Activated CD8-positive, alpha-beta T cell treated with anti-CD3 and anti-CD28 coated beads, Interleukin-2, amount 10 ng/mL, durations not matched to agents 7 days and 5 days (primary cell): ENCODE measurements at regions not wholly inside any gene's neighbourhood (a gene's known extent, or its start where the extent isn't known, plus 50 kb on each side); places are given as distances from the start of the nearest gene placed in this dataset.
"Not testable (repeated sequence)": the region's sequence is repeated elsewhere in the genome, so short reads cannot be mapped to it uniquely, and the experiment has no call there.

Experiments
- ATAC-seq: fragments of 150-1000 bp; cut with Tn5 transposase; one replicate; pipeline ENCODE4 v1.10.0; 2021; ENCODE audit warnings: moderate library complexity
- CTCF ChIA-PET: fragments of 350-600 bp; sonication (Branson Sonifier 250); formaldehyde crosslinking; loops from one replicate; lab custom pipeline; 2021; ENCODE audit warnings: antibody characterized with exemption; lab: Charles Lee
- POLR2A ChIA-PET: fragments of 350-600 bp; sonication (Branson Sonifier 250); formaldehyde crosslinking; loops from one replicate; lab custom pipeline; 2021; ENCODE audit warnings: antibody characterized with exemption; lab: Charles Lee
- DNase-seq: peaks from one replicate; pipeline ENCODE4 v3.0.0-alpha.2; 2020
- H3K27ac Mint-ChIP-seq: one replicate; pipeline ENCODE4 v1.8.0; 2021; ENCODE audit warnings: mild to moderate bottlenecking, mixed read lengths
- H3K27me3 Mint-ChIP-seq: one replicate; pipeline ENCODE4 v1.8.0; 2021; ENCODE audit warnings: low read depth, mixed read lengths
- H3K36me3 Mint-ChIP-seq: one replicate; pipeline ENCODE4 v1.8.0; 2021; ENCODE audit warnings: low read depth, mixed read lengths
- H3K4me1 Mint-ChIP-seq: one replicate; pipeline ENCODE4 v1.8.0; 2021; ENCODE audit warnings: low read depth, mixed read lengths
- H3K4me3 Mint-ChIP-seq: one replicate; pipeline ENCODE4 v1.8.0; 2021; ENCODE audit warnings: mild to moderate bottlenecking, mixed read lengths
- H3K9me3 Mint-ChIP-seq: one replicate; pipeline ENCODE4 v1.8.0; 2022; ENCODE audit warnings: mixed read lengths; ENCODE audit not compliant: insufficient read depth

DNA sequence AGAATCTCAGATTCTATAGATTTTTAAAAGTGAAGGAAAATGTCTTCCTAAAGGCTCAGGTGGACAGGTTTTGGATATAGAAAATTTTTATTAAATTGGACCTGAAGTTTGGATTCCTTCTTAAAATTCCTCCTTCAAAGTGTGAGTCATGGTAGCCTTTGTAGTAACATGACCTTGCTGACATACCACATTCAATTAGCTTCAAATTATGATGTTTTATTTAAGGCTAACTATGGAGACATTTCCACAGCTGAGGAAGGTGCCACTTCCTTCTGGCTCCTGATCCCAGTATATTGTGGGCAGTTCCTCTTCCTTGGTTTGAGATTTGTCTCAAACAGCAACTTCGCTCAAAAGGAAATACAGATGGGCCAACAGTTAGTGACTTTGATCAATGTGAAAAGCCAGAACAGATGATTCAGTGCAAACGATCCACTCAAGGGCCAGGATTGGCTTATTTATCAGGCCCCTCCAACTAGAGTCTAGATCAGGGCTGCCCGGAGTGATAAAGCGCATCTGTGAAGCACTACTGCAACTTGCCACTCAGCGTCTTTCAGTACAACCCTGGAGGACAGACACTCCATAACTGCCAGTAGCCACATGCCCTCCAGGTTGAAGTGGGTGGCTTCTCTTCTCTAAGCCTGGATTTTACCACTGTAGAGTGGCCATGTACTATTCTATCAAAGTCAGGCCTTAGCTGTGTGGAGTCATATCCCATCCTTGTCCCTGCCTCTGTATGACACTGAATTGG lies 573.5 kb downstream of the KIF20B start:
- Mint-ChIP-seq H3K27me3 (no peaks in the 10 kb centered on the region), H3K27ac (no peak overlapping the region), H3K36me3 (no peaks in the 10 kb centered on the region), H3K4me3 (no peak overlapping the region), H3K4me1 (no peaks in the 10 kb centered on the region), H3K9me3 (no peaks in the 10 kb centered on the region)
- ChIA-PET CTCF (no interaction called here), POLR2A (no interaction called here)
- no peak for ATAC-seq
- DNase-seq, result no peak

DNA sequence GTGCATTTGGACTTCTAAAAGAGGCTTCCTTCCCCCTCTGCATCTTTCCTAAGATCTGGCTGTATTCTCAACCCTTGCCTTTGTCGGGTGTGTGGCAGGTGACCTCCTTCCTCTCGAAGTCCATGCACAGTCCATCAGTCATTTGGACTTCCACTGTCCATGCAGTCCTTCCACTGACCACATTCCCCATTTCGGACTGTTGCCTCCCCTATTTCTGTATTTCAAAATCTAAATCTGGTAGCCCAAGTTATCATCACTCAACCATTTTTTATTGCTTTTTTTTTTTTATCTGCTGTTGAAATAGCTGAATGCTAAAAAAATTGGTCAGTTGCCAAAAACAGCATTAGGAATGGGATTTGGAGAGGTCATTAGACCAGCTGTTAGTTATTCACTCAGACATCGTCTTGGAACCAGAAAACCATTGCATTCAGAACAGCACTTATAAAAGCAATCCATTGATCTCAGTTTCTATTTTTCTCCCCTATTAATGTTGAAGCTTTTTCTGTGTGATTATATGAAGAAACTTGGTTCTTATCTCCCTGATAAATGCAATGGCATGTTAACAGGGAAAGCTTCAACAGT lies 575.6 kb downstream of the KIF20B start:
- POLR2A ChIA-PET, result no interaction called here
- ATAC-seq (no peak), DNase-seq (no peak)
- H3K4me1 Mint-ChIP-seq, result no peaks in the 10 kb centered on the region
- H3K9me3 Mint-ChIP-seq, result no peaks in the 10 kb centered on the region
- no peaks in the 10 kb centered on the region for H3K36me3 Mint-ChIP-seq
- H3K4me3 Mint-ChIP-seq, result no peak overlapping the region
- CTCF ChIA-PET, result no interaction called here
- H3K27ac Mint-ChIP-seq, result no peak overlapping the region
- H3K27me3 Mint-ChIP-seq, result no peaks in the 10 kb centered on the region

DNA sequence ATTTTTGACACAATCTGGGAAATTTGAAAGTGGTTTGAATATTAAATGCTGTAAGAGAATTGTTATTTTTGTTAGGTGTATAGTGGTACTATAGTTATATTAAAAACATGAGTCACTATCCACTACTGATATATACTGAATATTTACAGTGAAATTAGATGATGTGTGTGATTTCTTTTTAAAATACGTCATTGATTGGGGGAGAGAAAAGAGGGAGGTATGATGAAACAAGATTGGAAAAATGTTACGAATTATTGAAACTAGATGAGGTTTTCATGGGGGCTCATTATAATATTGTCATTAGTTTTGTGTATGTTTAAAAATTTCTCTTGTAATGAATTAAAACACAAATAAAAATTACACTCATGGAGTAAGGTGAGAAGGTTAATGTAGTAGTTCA lies 571.4 kb downstream of the HTR7 start:
- H3K36me3 Mint-ChIP-seq, result no peaks in the 10 kb centered on the region
- H3K4me1 Mint-ChIP-seq, result no peaks in the 10 kb centered on the region
- DNase-seq, result no peak
- ATAC-seq, result no peak
- no peaks in the 10 kb centered on the region for H3K9me3 Mint-ChIP-seq
- H3K27ac Mint-ChIP-seq, result no peak overlapping the region
- POLR2A ChIA-PET, result no interaction called here
- no peaks in the 10 kb centered on the region for H3K27me3 Mint-ChIP-seq
- CTCF ChIA-PET, result no interaction called here
- no peak overlapping the region for H3K4me3 Mint-ChIP-seq

DNA sequence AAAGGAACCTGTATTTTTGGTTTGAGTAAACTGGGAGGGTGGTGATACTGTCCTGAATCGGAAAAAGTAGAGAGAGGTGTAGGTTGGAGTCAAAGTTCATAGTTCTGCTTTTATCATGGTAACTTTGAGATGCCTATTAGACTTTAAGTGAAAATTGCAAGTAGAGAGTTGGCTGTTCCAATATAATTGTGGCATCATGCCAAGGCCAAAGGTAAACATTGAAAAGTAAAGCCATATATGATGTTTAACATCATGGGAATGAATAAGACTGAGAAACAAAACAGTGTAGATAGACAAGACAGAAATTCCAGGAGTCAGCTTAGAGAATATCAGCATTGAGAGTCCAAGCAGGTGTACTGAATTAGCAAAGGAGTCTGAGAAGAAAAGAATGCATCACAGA lies 570.9 kb downstream of the HTR7 start:
- H3K4me3 Mint-ChIP-seq, result no peak overlapping the region
- ChIA-PET POLR2A (no interaction called here), CTCF (no interaction called here)
- H3K9me3 Mint-ChIP-seq, result no peaks in the 10 kb centered on the region
- no peaks in the 10 kb centered on the region for H3K36me3 Mint-ChIP-seq
- H3K27ac Mint-ChIP-seq, result no peak overlapping the region
- H3K4me1 Mint-ChIP-seq, result no peaks in the 10 kb centered on the region
- no peak for DNase-seq
- no peaks in the 10 kb centered on the region for H3K27me3 Mint-ChIP-seq
- ATAC-seq, result no peak

GRCh38 chr10:90288391-90288933 lies 569.4 kb downstream of the HTR7 start:
- ChIA-PET CTCF (interaction anchor here (0.7 kb wide), 1 partner anchor 274 kb away, joined by 3 read pairs; no protein-coding TSS in a partner anchor), POLR2A (no interaction called here)
- ATAC-seq (no peak), DNase-seq (no peak)
- H3K27me3 Mint-ChIP-seq, result no peaks in the 10 kb centered on the region
- no peaks in the 10 kb centered on the region for H3K4me1 Mint-ChIP-seq
- no peak overlapping the region for H3K27ac Mint-ChIP-seq
- H3K36me3 Mint-ChIP-seq, result no peaks in the 10 kb centered on the region
- H3K9me3 Mint-ChIP-seq, result no peaks in the 10 kb centered on the region
- H3K4me3 Mint-ChIP-seq, result no peak overlapping the region

DNA sequence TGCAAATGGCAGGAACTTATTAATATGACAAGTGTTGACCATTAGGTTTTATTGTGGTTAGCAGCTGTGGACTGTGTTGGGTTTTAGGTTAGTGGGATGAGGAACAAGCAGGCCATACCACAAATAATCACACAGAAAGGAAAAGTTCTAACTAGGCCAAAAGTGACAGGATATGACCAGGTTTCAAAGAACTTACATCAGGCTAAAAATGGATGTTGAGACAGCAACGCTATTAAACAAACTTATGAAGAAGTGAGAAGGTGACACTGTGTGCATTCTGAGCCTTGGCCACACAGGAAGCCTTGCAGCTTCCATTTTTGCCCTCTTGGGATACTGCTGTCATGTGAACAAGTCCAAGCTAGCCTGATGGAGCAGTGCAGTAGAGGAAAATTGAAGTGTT lies 568.8 kb downstream of the HTR7 start:
- H3K27me3 Mint-ChIP-seq, result no peaks in the 10 kb centered on the region
- ChIA-PET CTCF (no interaction called here), POLR2A (no interaction called here)
- ATAC-seq (no peak), DNase-seq (no peak)
- H3K9me3 Mint-ChIP-seq, result no peaks in the 10 kb centered on the region
- no peak overlapping the region for H3K27ac Mint-ChIP-seq
- H3K36me3 Mint-ChIP-seq, result no peaks in the 10 kb centered on the region
- no peak overlapping the region for H3K4me3 Mint-ChIP-seq
- no peaks in the 10 kb centered on the region for H3K4me1 Mint-ChIP-seq

DNA sequence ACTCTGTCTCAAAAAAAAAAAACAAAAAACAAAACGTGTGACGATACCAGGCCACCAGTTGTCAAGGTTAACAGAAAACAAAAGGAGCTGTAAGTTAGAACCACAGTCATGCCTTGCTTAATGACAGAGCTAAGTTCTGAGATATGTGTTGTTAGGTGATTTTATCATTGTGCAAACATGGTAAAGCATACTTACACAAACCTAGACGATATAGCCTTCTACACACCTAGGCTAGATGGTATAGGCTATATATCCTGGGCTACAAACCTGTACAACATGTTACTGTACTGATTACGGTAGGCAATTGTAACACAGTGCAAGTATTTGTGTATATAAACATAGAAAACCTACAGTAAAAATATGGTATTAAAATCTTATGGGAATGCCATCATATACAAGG lies 564.2 kb downstream of the HTR7 start:
- ChIA-PET POLR2A (no interaction called here), CTCF (no interaction called here)
- ATAC-seq, result no peak
- H3K4me3 Mint-ChIP-seq, result no peak overlapping the region
- no peak overlapping the region for H3K27ac Mint-ChIP-seq
- no peaks in the 10 kb centered on the region for H3K9me3 Mint-ChIP-seq
- no peaks in the 10 kb centered on the region for H3K36me3 Mint-ChIP-seq
- no peaks in the 10 kb centered on the region for H3K4me1 Mint-ChIP-seq
- H3K27me3 Mint-ChIP-seq, result no peaks in the 10 kb centered on the region
- no peak for DNase-seq

- ATAC-seq, H3K27me3 Mint-ChIP-seq, H3K27ac Mint-ChIP-seq, POLR2A ChIA-PET, H3K4me3 Mint-ChIP-seq, CTCF ChIA-PET, H3K4me1 Mint-ChIP-seq, DNase-seq, H3K36me3 Mint-ChIP-seq, H3K9me3 Mint-ChIP-seq: not testable (repeated sequence)
Measured at GRCh38 chr10:90294821-90295540, 562.9 kb downstream of the HTR7 start.

GRCh38 chr10:90302031-90302430 lies 555.8 kb downstream of the HTR7 start:
- POLR2A ChIA-PET, H3K27me3 Mint-ChIP-seq, H3K4me3 Mint-ChIP-seq, H3K36me3 Mint-ChIP-seq, H3K27ac Mint-ChIP-seq, ATAC-seq, H3K9me3 Mint-ChIP-seq, CTCF ChIA-PET, H3K4me1 Mint-ChIP-seq, DNase-seq: not testable (repeated sequence)

GRCh38 chr10:90302758-90303481 lies 554.9 kb downstream of the HTR7 start:
- ATAC-seq (no peak), DNase-seq (no peak)
- POLR2A ChIA-PET, result no interaction called here
- Mint-ChIP-seq H3K27ac (no peak overlapping the region), H3K9me3 (no peaks in the 10 kb centered on the region), H3K36me3 (no peaks in the 10 kb centered on the region), H3K27me3 (no peaks in the 10 kb centered on the region), H3K4me1 (no peaks in the 10 kb centered on the region), H3K4me3 (no peak overlapping the region)
- CTCF ChIA-PET, result no interaction called here

GRCh38 chr10:90304533-90304932 lies 553.3 kb downstream of the HTR7 start:
- Mint-ChIP-seq H3K4me1 (no peaks in the 10 kb centered on the region), H3K27ac (no peak overlapping the region), H3K9me3 (no peaks in the 10 kb centered on the region), H3K27me3 (no peaks in the 10 kb centered on the region), H3K4me3 (no peak overlapping the region), H3K36me3 (no peaks in the 10 kb centered on the region)
- ChIA-PET CTCF (no interaction called here), POLR2A (no interaction called here)
- DNase-seq (no peak), ATAC-seq (no peak)

- no peak overlapping the region for H3K27ac Mint-ChIP-seq
- DNase-seq, result no peak
- ChIA-PET CTCF (no interaction called here), POLR2A (no interaction called here)
- no peaks in the 10 kb centered on the region for H3K9me3 Mint-ChIP-seq
- ATAC-seq, result no peak
- H3K4me1 Mint-ChIP-seq, result no peaks in the 10 kb centered on the region
- H3K4me3 Mint-ChIP-seq, result no peak overlapping the region
- no peaks in the 10 kb centered on the region for H3K27me3 Mint-ChIP-seq
- H3K36me3 Mint-ChIP-seq, result no peaks in the 10 kb centered on the region
Measured at GRCh38 chr10:90306187-90306586, 551.7 kb downstream of the HTR7 start.
